Fibroblast of villous mesenchyme (primary cell): ENCODE measurements at regions not wholly inside any gene's neighbourhood (a gene's known extent, or its start where the extent isn't known, plus 50 kb on each side); places are given as distances from the start of the nearest gene placed in this dataset.
"Not testable (repeated sequence)": the region's sequence is repeated elsewhere in the genome, so short reads cannot be mapped to it uniquely, and the experiment has no call there.

Experiments
- DNase-seq: peaks from one replicate; pipeline ENCODE4 v3.0.0-alpha.2; 2010; ENCODE audit warnings: low read depth
- H3K4me3 ChIP-seq: 2 replicates; pipeline ENCODE4 v1.5.1; 2011; ENCODE audit warnings: low read depth, mild to moderate bottlenecking, low read length
- CTCF ChIP-seq: IDR thresholded peaks from 2 replicates; pipeline ENCODE4 v1.5.1; 2012; ENCODE audit warnings: low read depth, mild to moderate bottlenecking, low read length; ENCODE audit not compliant: insufficient read depth

GRCh38 chr12:74021937-74022336 lies 515.7 kb upstream of the ATXN7L3B start:
- H3K4me3 ChIP-seq: no peak overlapping the region
- TF ChIP-seq CTCF: peak; percentile 53
- DNase-seq: peak; percentile 28

- no peak for TF ChIP-seq CTCF
- H3K4me3 ChIP-seq: no peak overlapping the region
- no peak for DNase-seq
Measured at GRCh38 chr12:74031045-74031444, 506.6 kb upstream of the ATXN7L3B start.

GRCh38 chr12:74033531-74033930 lies 504.1 kb upstream of the ATXN7L3B start:
- no peak for TF ChIP-seq CTCF
- no peak overlapping the region for H3K4me3 ChIP-seq
- DNase-seq: no peak

GRCh38 chr12:74039138-74039537 lies 498.5 kb upstream of the ATXN7L3B start:
- H3K4me3 ChIP-seq, DNase-seq: not testable (repeated sequence)

GRCh38 chr12:74043343-74043742 lies 494.3 kb upstream of the ATXN7L3B start:
- no peak for TF ChIP-seq CTCF
- peak; percentile 35 for DNase-seq
- H3K4me3 ChIP-seq: no peak overlapping the region

GRCh38 chr12:74049348-74049747 lies 488.3 kb upstream of the ATXN7L3B start:
- no peak overlapping the region for H3K4me3 ChIP-seq
- no peak for DNase-seq
- no peak for TF ChIP-seq CTCF

GRCh38 chr12:74051848-74052247 lies 485.8 kb upstream of the ATXN7L3B start:
- TF ChIP-seq CTCF: no peak
- no peak for DNase-seq
- H3K4me3 ChIP-seq: no peak overlapping the region
